ENCODE measurements at regions not wholly inside any gene's neighbourhood (a gene's known extent, or its start where the extent isn't known, plus 50 kb on each side); places are given as distances from the start of the nearest gene placed in this dataset.
"Not testable (repeated sequence)": the region's sequence is repeated elsewhere in the genome, so short reads cannot be mapped to it uniquely, and the experiment has no call there.

GRCh38 chr2:8611246-8611645 lies 70.6 kb upstream of the ID2 start:
- DNase-seq, result no peak

GRCh38 chr2:8611700-8612099 lies 70.2 kb upstream of the ID2 start:
- DNase-seq, result no peak

GRCh38 chr2:8612734-8613179 lies 69.1 kb upstream of the ID2 start:
- DNase-seq, result no peak

GRCh38 chr2:8613207-8613999 lies 68.5 kb upstream of the ID2 start:
- DNase-seq, result not testable (repeated sequence)

- no peak for DNase-seq
Measured at GRCh38 chr2:8614646-8615045, 67.2 kb upstream of the ID2 start.

- DNase-seq, result no peak
Measured at GRCh38 chr2:8615252-8615575, 66.6 kb upstream of the ID2 start.

- DNase-seq, result no peak
Measured at GRCh38 chr2:8615576-8616281, 66.1 kb upstream of the ID2 start.

GRCh38 chr2:8617048-8617447 lies 64.8 kb upstream of the ID2 start:
- no peak for DNase-seq

GRCh38 chr2:8617590-8617989 lies 64.3 kb upstream of the ID2 start:
- no peak for DNase-seq

GRCh38 chr2:8619071-8619470 lies 62.8 kb upstream of the ID2 start:
- no peak for DNase-seq

- no peak for DNase-seq
Measured at GRCh38 chr2:8620611-8621382, 61.1 kb upstream of the ID2 start.

GRCh38 chr2:8622199-8622911 lies 59.5 kb upstream of the ID2 start:
- DNase-seq, result no peak

- DNase-seq, result no peak
Measured at GRCh38 chr2:8622924-8623465, 58.9 kb upstream of the ID2 start.

GRCh38 chr2:8623576-8623957 lies 58.3 kb upstream of the ID2 start:
- no peak for DNase-seq

GRCh38 chr2:8623958-8624591 lies 57.8 kb upstream of the ID2 start:
- DNase-seq, result no peak

GRCh38 chr2:8624855-8625398 lies 56.9 kb upstream of the ID2 start:
- no peak for DNase-seq

GRCh38 chr2:8625399-8626300 lies 56.2 kb upstream of the ID2 start:
- no peak for DNase-seq

- no peak for DNase-seq
Measured at GRCh38 chr2:8626572-8626971, 55.3 kb upstream of the ID2 start.

GRCh38 chr2:8627019-8627691 lies 54.7 kb upstream of the ID2 start:
- no peak for DNase-seq

- DNase-seq, result no peak
Measured at GRCh38 chr2:8627692-8628085, 54.2 kb upstream of the ID2 start.

Data from suppressor macrophage treated with lipopolysaccharide for 4 hours (primary cell).